ENCODE measurements at regions not wholly inside any gene's neighbourhood (a gene's known extent, or its start where the extent isn't known, plus 50 kb on each side); places are given as distances from the start of the nearest gene placed in this dataset.

DNA sequence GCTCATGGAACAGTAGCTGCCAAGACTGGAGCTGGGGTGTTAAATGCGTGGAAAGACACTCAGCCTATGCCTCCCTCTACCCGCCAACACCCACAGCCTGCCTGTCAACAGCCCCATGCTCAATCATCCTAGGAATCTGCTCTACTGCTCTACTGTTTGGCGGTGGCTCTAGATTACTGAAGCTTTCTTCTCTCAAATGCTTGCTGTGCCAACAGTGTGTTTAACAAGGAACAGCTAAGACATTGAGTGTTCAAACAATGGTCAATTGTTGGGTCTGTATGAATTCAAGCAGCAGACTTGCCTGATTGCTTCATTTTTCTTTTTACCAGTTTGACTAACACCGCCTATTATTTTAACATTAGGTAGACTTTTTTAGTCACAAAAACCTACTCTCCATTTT lies 258.6 kb downstream of the SOD2 start:
- WGBS (ENCODE audit: low lambda C conversion rate, missing lambda C conversion rate), result 61% methylated on average over 4 of the region's 4 CpGs
- no peak for DNase-seq (ENCODE audit: low spot score)
- no peak overlapping the region for H2AFZ ChIP-seq

DNA sequence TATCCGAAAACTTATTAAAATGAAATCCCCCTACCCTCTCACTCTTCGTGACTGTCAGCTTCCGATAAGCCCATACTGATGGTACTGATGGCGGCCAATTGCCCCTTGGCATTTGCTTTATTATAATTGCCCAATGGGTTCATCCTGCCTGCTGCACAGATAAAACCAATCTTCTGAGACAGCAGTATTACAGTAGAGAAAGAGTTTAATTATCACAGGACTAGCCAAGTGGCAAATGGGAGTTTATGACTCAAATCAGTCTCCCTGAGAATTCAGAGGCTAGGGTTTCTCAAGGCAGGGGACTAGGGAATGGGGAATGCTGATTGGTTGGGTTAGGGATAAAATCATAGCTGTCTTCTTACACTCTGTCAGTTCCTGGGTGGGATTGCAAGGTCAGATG lies 259.5 kb downstream of the SOD2 start:
- no peak overlapping the region for H2AFZ ChIP-seq
- H3K36me3 ChIP-seq (replicated peaks; ENCODE audit: insufficient read depth, low read depth), result no peaks in the 10 kb centered on the region
- H3K4me3 ChIP-seq, result no peak overlapping the region
- H3K9me2 ChIP-seq (replicated peaks; ENCODE audit: insufficient read depth), result no peaks in the 10 kb centered on the region
- no peaks in the 10 kb centered on the region for H4K20me1 ChIP-seq (ENCODE audit: insufficient read depth, poor library complexity, severe bottlenecking)
- H3K79me2 ChIP-seq, result no peaks in the 10 kb centered on the region
- no peaks in the 10 kb centered on the region for H3K27me3 ChIP-seq
- no peak overlapping the region for H3K4me2 ChIP-seq
- no peak for DNase-seq (ENCODE audit: low spot score)
- TF ChIP-seq, protein P1, sequence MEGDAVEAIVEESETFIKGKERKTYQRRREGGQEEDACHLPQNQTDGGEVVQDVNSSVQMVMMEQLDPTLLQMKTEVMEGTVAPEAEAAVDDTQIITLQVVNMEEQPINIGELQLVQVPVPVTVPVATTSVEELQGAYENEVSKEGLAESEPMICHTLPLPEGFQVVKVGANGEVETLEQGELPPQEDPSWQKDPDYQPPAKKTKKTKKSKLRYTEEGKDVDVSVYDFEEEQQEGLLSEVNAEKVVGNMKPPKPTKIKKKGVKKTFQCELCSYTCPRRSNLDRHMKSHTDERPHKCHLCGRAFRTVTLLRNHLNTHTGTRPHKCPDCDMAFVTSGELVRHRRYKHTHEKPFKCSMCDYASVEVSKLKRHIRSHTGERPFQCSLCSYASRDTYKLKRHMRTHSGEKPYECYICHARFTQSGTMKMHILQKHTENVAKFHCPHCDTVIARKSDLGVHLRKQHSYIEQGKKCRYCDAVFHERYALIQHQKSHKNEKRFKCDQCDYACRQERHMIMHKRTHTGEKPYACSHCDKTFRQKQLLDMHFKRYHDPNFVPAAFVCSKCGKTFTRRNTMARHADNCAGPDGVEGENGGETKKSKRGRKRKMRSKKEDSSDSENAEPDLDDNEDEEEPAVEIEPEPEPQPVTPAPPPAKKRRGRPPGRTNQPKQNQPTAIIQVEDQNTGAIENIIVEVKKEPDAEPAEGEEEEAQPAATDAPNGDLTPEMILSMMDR (IDR thresholded peaks at IDR 0.05; ENCODE audit: poor library complexity), result no peak
- no peak for TF ChIP-seq EZH2 (IDR thresholded peaks at IDR 0.05; ENCODE audit: borderline replicate concordance)
- TF ChIP-seq EZH2phosphoT487 (IDR thresholded peaks at IDR 0.05; ENCODE audit: low read depth, severe bottlenecking, unreplicated experiment), result no peak
- no peaks in the 10 kb centered on the region for H3K9me3 ChIP-seq (ENCODE audit: low read depth)
- no peak overlapping the region for H3K27ac ChIP-seq
- 91% methylated on average over 4 of the region's 4 CpGs for WGBS (ENCODE audit: low lambda C conversion rate, missing lambda C conversion rate)
- H3K4me1 ChIP-seq (ENCODE audit: insufficient read depth), result no peaks in the 10 kb centered on the region

More for the DNA sequence above, 258.6 kb downstream of the SOD2 start:
- Histone ChIP-seq H3K9me3 (ENCODE audit: low read depth) (no peaks in the 10 kb centered on the region), H3K4me2 (no peak overlapping the region), H3K4me3 (no peak overlapping the region), H3K79me2 (no peaks in the 10 kb centered on the region), H3K4me1 (ENCODE audit: insufficient read depth) (no peaks in the 10 kb centered on the region), H3K36me3 (replicated peaks; ENCODE audit: insufficient read depth, low read depth) (no peaks in the 10 kb centered on the region), H3K27ac (no peak overlapping the region), H3K9me2 (replicated peaks; ENCODE audit: insufficient read depth) (no peaks in the 10 kb centered on the region), H3K27me3 (no peaks in the 10 kb centered on the region), H4K20me1 (ENCODE audit: insufficient read depth, poor library complexity, severe bottlenecking) (no peaks in the 10 kb centered on the region)
- TF ChIP-seq, protein P1 (IDR thresholded peaks at IDR 0.05; ENCODE audit: poor library complexity), result no peak
- no peak for TF ChIP-seq EZH2 (IDR thresholded peaks at IDR 0.05; ENCODE audit: borderline replicate concordance)
- no peak for TF ChIP-seq EZH2phosphoT487 (IDR thresholded peaks at IDR 0.05; ENCODE audit: low read depth, severe bottlenecking, unreplicated experiment)

DNA sequence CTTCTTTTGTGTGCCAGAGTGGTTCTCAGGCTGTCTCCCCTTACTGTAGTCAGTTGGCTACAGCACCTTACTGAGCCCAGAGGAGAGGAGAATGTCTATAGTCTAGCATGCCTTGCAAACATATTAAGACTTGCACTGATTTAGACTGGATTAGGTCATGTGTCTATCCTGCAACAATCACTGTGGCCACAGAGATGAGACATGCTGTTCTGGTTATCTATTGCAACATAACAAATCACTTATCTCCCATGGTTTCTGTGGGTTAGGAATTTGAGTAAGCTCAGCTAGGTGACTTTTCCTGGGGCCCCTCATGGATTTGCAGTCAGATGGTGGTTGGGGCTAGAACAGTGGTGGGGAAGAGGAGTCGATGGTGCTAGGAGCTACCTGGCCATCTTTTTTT lies 261.3 kb downstream of the SOD2 start:
- Histone ChIP-seq H3K27me3 (no peaks in the 10 kb centered on the region), H3K9me2 (replicated peaks; ENCODE audit: insufficient read depth) (no peaks in the 10 kb centered on the region), H3K36me3 (replicated peaks; ENCODE audit: insufficient read depth, low read depth) (no peaks in the 10 kb centered on the region), H3K9me3 (ENCODE audit: low read depth) (no peaks in the 10 kb centered on the region), H2AFZ (no peak overlapping the region), H3K4me2 (no peak overlapping the region), H3K4me1 (ENCODE audit: insufficient read depth) (no peaks in the 10 kb centered on the region), H4K20me1 (ENCODE audit: insufficient read depth, poor library complexity, severe bottlenecking) (no peaks in the 10 kb centered on the region), H3K79me2 (no peaks in the 10 kb centered on the region), H3K4me3 (no peak overlapping the region), H3K27ac (no peak overlapping the region)
- 91% methylated on average over 1 of the region's 1 CpG for WGBS (ENCODE audit: low lambda C conversion rate, missing lambda C conversion rate)
- no peak for TF ChIP-seq EZH2phosphoT487 (IDR thresholded peaks at IDR 0.05; ENCODE audit: low read depth, severe bottlenecking, unreplicated experiment)
- TF ChIP-seq EZH2 (IDR thresholded peaks at IDR 0.05; ENCODE audit: borderline replicate concordance), result no peak
- DNase-seq (ENCODE audit: low spot score), result no peak

DNA sequence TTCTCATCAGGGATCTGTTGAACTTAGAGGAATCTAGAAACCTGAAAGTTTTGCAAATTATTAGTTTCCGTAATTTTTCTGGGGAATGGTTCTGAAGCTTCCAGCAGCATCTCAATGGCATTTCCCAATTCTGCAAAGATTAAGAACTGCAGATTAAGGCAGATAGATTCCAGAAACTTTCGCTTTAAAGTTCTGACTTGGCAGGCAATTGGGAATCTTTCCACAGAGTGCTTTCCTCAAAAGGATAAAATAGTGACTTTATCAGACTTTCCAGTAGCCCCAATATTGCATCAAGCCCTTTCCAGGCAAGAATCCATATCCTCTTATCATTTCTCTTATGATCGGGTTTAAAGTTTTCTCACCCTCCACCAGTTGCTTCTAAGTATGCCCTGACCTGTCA lies 261.1 kb downstream of the FNDC1 start:
- no peak for DNase-seq (ENCODE audit: low spot score)
- Histone ChIP-seq H3K4me3 (no peak overlapping the region), H3K4me2 (no peak overlapping the region), H2AFZ (no peak overlapping the region), H3K79me2 (no peaks in the 10 kb centered on the region), H3K9me2 (replicated peaks; ENCODE audit: insufficient read depth) (no peaks in the 10 kb centered on the region), H3K27ac (no peak overlapping the region), H3K9me3 (ENCODE audit: low read depth) (no peaks in the 10 kb centered on the region), H4K20me1 (ENCODE audit: insufficient read depth, poor library complexity, severe bottlenecking) (no peaks in the 10 kb centered on the region), H3K4me1 (ENCODE audit: insufficient read depth) (no peaks in the 10 kb centered on the region), H3K36me3 (replicated peaks; ENCODE audit: insufficient read depth, low read depth) (no peaks in the 10 kb centered on the region), H3K27me3 (no peaks in the 10 kb centered on the region)
- WGBS (ENCODE audit: low lambda C conversion rate, missing lambda C conversion rate), result 91% methylated on average over 3 of the region's 3 CpGs
- TF ChIP-seq, protein P1 (IDR thresholded peaks at IDR 0.05; ENCODE audit: poor library complexity), result no peak

All from hepatocyte (in vitro differentiated cells).